ENCODE measurements at regions not wholly inside any gene's neighbourhood (a gene's known extent, or its start where the extent isn't known, plus 50 kb on each side); places are given as distances from the start of the nearest gene placed in this dataset.

GRCh38 chr2:239554766-239555570 lies 154.1 kb upstream of the HDAC4 start:
- Histone ChIP-seq H3K36me3 (no peaks in the 10 kb centered on the region), H3K4me1 (no peaks in the 10 kb centered on the region), H3K9me3 (no peaks in the 10 kb centered on the region), H3K4me3 (no peak overlapping the region), H3K27me3 (peaks cover 0 to 19% (median 0%) of the 10 kb centered on the region in 9 donors), H3K27ac (no peak overlapping the region)
- ATAC-seq = no peak
- intact Hi-C loops (cut with DNase I) = no loop called here
- 64 to 69% (median 66%) methylated on average over 8 of the region's 8 CpGs for WGBS, 4 donors
- no peak for DNase-seq
- TF ChIP-seq POLR2A (IDR thresholded peaks at IDR 0.05) (no peak), CTCF (IDR thresholded peaks at IDR 0.05) (no peak)

GRCh38 chr2:239553376-239554000 lies 152.7 kb upstream of the HDAC4 start:
- WGBS, 4 donors = 80 to 85% (median 82%) methylated on average over 13 of the region's 13 CpGs
- TF ChIP-seq CTCF (IDR thresholded peaks at IDR 0.05) (no peak), POLR2A (IDR thresholded peaks at IDR 0.05) (no peak)
- H3K27ac ChIP-seq = no peak overlapping the region

DNA sequence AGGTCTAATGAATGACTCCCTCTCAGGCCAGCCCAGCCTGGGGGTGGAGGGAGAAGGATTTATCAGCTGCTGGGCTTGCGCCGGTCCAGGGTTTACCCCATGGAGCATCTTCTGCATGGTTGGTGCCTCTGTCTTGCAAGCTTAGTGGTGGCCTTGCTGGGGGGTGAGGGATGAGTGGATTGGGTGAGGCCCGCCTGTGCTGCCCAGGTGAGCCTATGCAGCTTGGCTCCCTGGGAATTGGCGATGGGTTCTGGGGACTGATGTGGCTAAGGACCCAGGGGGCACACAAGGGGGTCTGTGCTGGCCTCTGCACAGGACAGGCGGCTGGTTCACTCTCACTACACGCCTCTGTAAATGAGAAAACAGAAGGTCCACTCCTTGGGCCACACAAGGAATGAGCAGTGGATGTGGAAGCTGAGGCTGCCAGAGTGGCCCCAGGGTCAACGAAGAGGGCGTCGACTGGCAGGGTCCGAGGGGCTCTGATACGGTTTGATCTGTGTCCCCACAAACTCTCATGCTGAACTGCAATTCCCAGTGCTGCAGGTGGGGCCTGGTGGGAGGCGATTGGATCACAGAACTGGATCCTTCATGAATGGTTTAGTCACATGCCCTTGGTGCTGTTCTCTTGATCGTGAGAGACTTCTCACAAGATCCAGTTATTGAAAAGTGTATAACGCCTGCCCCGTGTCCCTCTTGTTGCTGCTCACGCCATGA lies 151.6 kb upstream of the HDAC4 start:
- TF ChIP-seq POLR2A (IDR thresholded peaks at IDR 0.05) (no peak), CTCF (IDR thresholded peaks at IDR 0.05) (no peak)
- H3K27ac ChIP-seq = no peak overlapping the region
- DNase-seq (peak in 1 of 5 donors; percentile 26), ATAC-seq (no peak)
- no peaks in the 10 kb centered on the region for H3K4me1 ChIP-seq
- no peak overlapping the region for H3K4me3 ChIP-seq
- H3K27me3 ChIP-seq = peaks cover 0 to 14% (median 0%) of the 10 kb centered on the region in 9 donors
- WGBS, 4 donors = 78 to 84% (median 82%) methylated on average over 16 of the region's 16 CpGs
- H3K36me3 ChIP-seq = no peaks in the 10 kb centered on the region
- no peaks in the 10 kb centered on the region for H3K9me3 ChIP-seq
- intact Hi-C loops (cut with DNase I) = no loop called here

More at GRCh38 chr2:239553376-239554000, 152.7 kb upstream of the HDAC4 start:
- Histone ChIP-seq H3K4me3 (no peak overlapping the region), H3K27me3 (peaks cover 0 to 14% (median 0%) of the 10 kb centered on the region in 9 donors), H3K9me3 (no peaks in the 10 kb centered on the region), H3K36me3 (no peaks in the 10 kb centered on the region), H3K4me1 (no peaks in the 10 kb centered on the region)
- DNase-seq (peak in 1 of 5 donors; percentile 39), ATAC-seq (no peak)
- intact Hi-C loops (cut with DNase I) = no loop called here

- no peak for DNase-seq
- Histone ChIP-seq H3K36me3 (no peaks in the 10 kb centered on the region), H3K4me3 (no peak overlapping the region), H3K27me3 (peaks cover 0 to 21% (median 2%) of the 10 kb centered on the region in 9 donors), H3K27ac (no peak overlapping the region), H3K4me1 (no peaks in the 10 kb centered on the region), H3K9me3 (no peaks in the 10 kb centered on the region)
- no peak for ATAC-seq
- intact Hi-C loops (cut with DNase I) = no loop called here
- TF ChIP-seq CTCF (IDR thresholded peaks at IDR 0.05) (no peak), POLR2A (IDR thresholded peaks at IDR 0.05) (no peak)
- WGBS, 4 donors = 85 to 95% (median 91%) methylated on average over 6 of the region's 6 CpGs
Observed at GRCh38 chr2:239551206-239551605, 150.4 kb upstream of the HDAC4 start.
